CD1c-positive myeloid dendritic cell (primary cell): ENCODE measurements at regions not wholly inside any gene's neighbourhood (a gene's known extent, or its start where the extent isn't known, plus 50 kb on each side); places are given as distances from the start of the nearest gene placed in this dataset.

ENCODE experiments used
- DNase-seq: peaks from one replicate; pipeline ENCODE4 v3.0.0-alpha.2; 2016; ENCODE audit errors: extremely low spot score

DNA sequence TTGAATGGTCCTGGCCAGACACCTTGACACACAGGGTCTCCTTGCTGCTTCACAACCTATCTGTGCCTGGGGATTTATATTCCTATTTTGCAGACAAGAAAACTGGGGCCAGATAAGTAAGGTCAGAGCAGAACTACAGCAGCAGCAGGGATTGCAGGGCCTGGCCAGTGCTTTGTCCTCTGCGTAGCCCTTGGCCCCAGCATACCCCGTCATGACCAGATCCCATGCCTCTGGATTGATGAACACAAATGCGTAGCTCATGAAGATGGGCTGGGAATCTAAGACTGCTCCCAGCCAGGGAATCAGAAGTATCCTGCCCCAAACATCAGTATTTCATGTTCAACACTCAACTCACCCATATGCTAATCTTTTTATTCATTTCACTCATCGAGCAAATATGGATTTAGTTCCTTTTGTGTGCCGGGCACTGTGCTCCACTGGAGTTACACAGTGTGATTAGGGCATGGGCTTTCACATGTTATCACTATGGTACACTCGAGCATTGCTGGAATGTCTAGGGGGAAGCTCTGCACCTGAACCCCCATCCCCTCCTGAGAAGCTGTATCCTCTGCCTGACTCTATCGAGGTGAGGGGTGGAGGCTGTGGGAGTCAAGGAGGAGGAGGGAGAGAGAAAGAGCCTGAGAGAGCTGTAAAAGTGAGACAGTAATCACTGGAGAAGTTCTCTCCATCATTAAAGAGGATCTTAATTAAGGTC lies 143.3 kb downstream of the CYP26B1 start:
- DNase-seq: no peak

DNA sequence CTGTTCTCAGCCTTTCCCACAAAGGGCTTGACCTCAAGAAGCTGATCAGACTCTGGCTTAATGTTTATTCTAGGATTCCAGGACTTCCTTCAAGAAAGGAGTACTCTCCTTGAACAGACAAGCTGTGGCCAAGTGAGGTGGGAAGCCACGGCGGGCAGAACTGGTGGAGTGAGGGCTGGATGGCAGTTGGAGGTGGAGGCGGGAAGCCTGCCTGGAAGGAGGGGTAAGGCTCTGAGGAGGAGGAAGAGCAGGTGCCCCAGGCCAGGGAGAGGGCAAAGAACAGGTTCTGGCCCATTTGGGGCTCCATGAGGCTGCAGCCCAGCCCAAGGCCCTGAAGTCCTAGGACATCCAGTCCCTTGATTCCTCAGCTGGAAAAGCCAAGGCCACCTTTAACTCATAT lies 143.9 kb downstream of the CYP26B1 start:
- DNase-seq: no peak

DNA sequence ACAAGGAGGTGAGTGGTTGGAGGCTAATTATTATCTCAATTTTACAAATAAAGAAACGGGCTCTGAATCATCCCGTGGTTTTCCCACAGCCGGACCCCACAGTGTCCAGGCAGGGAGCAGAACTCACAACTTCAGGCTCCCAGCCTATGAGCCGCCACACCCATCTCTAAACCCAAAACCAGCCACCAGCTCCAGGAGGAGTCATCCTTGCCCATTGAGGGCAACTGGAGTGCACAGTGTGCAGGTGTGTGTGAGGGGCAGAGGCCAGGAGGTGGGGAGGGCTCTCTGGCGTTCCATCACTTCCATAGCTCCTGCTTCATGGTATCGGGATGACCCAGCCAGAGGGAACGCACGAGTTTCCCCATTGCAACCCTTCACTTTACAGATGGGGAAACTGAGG lies 144.5 kb downstream of the CYP26B1 start:
- DNase-seq: no peak

DNA sequence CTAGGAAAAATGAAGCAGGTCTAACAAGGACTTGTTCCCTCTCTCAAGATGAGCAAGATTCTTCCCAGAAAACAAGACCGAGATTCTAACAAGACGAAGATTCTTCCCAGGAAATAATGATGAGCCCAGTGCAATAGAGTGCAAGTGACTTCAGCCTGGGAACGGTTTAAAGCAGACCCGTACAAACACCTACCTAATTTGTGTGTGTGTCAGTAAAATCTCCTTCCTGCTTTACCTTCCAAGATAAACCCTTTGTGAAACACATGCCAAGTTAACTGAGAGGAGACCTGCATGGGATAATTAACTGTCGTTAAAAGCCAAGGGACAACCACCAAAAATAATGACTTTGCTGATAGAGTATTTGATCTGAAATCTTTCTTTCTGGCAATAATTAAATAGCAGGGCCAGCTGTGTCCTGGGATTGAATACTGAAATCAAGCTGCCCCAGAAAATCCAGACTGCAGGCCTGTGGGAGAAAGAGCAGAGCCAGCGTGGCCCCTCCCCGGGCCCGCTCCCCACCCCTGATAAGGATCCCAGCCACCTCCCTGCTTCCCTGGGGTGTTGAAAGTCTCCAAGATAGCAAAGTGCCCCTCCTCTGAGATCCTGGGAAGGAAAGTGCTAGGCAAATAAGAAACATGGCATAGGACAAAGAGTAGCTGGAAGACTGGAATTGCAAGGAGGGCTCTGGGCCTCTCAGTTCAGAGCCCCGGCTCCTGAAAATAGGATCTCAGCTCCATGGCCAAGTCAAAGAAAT lies 145.5 kb downstream of the CYP26B1 start:
- DNase-seq: no peak

DNA sequence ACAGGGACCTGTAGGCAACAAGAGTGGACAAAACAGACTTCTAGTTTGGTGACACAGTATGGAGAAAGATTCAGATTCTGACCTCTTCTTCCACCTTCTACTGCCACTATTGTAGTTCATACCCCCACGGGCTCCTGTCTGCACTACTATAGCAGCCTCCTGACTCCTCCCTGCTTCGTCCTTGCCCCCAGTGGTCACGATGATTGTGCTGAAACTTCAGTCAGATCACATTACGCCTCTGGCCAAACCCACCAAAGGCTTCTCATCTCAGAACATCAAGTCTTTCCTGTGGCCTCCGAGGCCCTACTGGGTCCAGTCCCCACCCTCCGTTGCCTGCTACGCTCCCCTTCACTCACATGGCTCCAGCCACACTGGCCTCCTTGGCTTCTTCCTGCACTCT lies 147.6 kb downstream of the CYP26B1 start:
- DNase-seq: no peak

DNA sequence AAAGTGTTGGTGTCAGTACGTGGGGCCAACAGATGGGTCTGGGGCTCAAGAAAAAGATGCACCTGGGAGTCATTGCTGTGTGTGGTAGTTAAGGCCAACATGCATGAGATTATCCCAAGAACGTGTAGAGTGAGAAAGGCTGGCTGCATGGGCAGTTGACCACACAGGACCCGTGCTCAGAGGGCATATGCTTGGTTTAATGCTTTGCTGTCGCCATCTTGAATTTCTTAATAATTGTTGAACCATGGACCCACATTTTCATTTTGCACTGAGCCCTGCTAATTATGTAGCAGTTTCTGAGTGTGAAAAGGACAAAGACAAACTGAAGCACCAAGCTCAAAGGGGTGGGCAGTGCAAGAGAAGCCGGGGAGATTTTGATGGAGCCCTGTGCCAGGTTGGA lies 148.1 kb downstream of the CYP26B1 start:
- DNase-seq: no peak

DNA sequence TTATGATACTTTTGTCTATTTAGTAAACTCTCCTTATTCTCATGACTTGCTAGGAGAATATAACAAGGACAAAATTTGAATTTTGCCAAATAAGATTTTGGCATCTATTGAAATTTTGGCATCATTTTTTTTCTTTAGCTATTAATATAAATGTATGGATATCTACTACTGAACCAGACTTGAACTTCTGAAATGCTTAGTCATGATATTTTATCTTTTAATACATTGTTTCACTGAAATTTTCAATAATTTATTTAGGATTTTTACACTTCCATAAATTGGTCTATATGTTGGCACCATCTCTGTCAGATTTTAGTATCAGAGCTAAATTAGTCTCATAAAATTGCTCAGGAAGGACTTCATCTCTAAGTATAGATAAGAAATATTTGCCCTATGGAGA lies 149.8 kb downstream of the CYP26B1 start:
- DNase-seq: no peak

DNA sequence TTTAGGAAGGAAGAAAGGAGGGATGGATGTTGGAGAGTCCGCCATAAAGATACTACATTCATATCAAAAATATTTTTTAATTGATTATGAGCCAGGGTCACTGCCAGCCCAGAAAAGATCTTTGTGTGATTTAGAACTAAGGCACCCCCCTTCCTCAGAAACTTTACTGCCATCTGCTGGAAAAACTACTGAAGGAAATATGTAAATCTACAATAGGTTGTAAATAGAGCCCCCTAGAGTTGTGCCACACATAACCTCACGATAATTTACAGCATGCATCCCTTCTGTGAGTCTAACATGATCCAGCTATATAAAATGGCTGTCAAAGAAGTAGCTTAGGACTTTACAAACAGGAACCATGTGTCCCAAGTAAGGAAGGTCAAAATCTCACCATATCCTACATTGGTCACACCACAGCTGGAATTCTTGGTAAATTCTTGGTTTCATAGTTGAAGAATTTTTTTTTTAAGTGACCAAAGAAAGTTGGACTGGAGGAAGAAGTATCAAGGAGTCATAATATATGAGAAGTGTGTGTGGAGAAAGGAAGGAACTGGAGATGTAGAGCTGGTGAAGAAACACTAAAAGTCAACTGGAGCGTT lies 152.5 kb downstream of the CYP26B1 start:
- DNase-seq: no peak

DNA sequence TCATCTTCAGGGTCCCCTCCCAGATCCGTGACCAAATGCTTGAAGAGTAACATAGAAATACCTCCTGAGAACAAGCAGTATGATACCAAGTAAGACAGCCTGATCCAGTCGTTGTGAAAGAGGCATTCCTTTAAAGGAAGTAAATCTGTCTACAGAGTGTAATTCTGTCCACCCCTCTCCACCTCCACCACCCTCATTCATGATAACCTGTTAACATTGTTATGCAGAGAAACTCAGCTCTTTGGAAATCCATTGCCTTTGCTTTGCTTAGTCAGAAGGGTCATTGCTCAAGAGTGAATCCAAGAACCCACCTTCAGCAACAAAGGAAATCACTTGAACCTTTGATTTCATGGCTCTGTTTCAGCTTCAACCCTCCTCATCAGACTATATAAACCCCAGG lies 155.6 kb downstream of the CYP26B1 start:
- DNase-seq: no peak

DNA sequence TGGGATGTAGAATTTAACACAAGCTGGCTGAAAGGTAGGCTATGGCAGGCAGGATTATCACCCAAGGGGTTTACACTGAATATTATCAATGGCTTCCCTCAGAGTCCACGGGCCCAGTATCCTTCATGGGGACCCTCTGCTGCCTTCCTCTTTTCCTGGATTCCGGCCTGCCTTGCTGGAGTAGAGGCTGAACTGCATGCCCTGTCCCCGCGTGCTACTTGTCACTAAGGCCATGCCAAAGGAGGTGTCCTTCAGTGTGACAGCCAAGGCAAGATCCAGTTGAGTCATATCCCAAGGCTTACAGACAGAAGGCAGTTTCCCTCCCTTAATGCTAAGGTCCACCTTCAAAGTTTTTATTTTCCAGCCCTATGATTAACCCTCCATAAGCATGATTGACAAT lies 156.3 kb downstream of the CYP26B1 start:
- no peak for DNase-seq

DNA sequence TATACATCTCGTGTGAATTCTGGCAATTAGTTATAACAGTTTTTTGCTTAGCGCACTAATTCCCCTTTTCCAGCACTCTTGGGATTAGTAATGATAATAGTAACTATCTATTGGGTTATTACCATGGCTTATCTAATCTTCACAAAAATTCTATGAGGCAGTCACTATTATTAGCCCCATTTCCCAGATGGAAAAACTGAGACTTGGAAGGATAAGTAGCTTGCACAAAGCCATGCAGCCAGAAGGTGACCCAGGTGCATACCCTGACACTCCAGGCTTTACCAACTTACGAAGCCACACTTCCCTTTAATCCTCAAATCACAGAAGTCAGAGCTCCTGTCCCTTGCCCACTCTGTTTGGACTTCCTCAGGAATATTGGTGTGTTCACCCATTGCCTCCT lies 156.8 kb downstream of the CYP26B1 start:
- no peak for DNase-seq

DNA sequence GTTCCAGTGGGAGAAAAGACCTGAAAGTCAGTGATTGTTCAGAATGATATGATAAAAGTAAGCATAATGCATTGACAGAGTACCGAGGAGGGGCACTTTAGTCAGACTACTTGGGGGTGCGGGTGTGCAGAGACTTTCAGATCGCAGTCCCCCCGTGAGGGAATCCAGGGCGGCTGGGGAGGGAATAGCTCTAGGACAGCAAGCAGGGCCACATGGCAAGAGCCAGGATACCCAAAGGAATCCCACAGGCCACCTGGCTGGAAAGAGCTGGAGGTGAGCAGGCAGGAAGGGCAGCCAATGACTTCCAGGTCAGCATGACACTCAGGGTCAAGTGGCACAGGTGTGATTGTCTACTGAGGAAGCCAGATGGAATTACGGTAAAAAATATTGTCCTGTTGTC lies 157.5 kb downstream of the CYP26B1 start:
- DNase-seq: no peak

DNA sequence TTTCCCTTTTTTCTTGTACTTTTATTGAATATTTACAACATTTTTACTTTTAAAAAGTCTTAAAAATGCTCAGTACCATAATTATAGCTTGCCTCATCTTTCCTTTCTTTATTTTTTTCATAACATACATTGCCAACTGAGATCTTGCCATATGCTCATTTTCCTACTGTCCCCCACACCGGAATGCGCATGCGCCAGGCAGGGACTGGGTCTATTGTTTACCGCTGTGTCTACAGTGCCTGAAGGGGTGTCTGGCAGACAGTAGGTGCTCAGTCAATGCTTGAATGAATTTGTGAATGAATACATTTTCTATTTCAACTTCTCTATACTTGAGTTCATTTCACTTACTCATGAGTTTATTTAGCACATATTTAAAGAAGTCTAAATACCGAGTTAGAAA lies 158.0 kb downstream of the CYP26B1 start:
- DNase-seq: no peak

DNA sequence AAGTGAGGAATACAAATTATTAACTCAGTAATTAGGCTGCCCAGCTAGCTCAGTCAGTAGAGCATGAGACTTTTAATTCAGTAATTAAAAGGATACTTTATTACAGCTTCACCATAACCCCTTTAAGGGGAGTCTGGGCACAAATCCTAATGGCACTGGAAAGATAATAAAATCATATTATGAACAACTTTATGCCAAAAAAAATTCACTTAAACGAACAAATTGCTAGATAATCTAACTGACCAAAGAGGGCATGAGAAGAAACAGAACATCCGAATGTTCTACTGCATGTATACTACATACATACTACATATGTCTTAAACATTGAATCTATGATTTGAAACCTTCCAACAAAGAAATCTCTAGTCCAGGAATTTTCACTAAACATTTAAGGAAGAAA lies 159.5 kb downstream of the CYP26B1 start:
- no peak for DNase-seq

DNA sequence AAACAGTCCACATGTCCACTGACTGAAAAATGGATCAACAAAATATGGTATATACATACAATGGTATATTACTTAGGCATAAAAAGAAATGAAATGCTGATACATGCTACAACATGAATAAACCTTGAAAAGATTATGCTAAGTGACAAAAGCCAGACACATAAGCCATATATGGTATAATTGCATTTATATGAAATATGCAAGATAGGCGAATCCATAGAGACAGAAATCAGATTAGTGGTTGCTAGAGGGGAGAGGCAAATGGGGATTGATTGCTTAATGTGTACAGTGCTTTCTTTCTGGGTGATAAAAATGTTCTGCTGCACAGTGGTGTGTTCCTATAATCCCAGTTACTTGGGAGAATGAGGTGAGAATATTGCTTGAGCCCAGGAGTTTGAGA lies 171.0 kb downstream of the CYP26B1 start:
- DNase-seq: no peak

DNA sequence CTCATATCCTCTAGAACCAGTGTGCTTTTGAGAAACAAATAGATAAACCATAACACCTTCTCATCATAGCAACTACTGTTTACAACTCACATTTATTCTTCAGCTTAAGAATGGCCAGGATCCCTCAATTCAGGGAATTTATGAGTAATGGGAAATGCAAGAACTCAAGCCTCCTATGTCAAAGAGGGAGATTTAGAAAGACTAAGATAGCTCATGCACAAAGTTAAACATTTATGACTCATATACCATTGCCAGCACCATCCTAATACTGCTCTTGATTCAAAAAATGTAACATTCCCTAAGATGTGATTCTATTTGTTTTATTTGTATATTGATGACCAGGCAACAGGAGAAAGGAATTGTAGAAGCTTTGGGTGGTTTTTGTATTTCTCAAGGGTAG lies 172.8 kb downstream of the CYP26B1 start:
- DNase-seq: no peak

DNA sequence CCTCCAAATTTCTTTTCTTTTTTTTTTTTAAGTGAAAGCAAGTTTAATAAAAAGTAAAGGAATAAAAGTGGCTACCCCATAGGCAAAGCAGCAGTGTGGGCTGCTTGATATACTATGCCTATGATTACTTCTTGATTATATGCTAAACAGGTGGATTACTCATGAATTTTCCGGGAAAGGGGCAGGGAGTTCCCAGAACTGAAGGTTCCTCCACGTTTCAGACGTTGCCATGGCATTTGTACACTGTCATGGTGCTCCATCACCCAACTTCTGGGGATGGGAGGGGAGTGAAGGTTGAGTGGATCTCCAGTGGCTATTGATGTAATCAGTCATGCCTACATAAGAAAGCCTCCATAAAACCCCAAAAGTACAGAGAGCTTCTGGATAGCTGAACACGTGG lies 176.2 kb downstream of the CYP26B1 start:
- DNase-seq: no peak

DNA sequence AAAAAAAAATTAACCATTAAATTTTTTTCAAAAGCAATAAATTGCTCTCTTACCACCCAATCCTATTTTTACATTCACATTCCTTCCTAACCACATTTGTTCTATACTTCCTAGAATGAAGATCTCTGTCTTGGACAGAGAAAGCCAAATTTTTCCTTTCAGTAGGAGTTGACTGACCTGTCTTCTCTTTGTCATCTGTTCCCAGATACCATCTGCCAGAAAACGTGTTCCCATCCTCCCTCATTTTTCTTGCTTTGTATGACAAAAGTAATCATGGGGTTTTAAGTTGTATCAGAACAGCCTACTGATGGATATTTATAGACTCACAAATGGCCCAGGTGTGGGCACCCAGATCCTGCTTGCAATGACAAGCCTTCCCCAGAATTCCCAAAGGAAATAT lies 182.1 kb downstream of the CYP26B1 start:
- DNase-seq: no peak

DNA sequence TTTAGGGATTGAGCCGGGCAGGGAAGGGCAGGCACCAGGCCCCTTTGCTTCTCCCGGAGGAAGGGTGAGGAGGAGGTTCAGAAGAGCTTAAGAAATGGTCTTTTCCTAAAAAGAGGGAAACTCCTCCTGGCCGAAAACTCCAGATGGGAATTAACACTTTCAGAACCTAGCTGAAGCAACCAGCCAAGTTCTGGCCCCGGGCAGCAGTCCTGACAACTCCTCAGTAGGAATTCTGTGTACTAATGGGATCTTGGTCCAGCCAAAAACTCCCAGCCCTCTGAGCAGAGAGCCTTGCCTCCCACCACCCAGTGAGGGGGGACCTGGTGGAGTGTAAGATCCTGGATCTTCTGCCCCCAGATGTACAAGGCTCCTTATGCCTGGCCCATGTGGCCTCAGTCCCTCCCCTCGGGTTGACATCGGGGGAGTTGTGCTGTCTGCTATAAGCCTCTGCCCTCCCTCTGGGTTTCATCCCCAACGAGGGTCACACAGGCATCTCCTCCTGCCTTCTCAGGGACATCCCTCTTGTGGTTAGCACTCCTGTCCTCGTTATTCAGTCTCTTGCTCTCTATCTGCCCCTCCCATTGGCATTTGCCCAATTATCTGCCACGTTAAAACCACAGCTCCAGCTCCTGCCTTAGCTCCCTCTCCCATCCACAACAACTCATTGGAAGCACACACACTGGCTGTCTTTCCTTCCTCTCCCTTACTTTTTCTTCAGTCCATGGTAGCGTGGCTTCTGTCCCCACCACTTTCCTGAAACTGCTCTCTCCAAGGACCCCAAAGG lies 184.6 kb downstream of the CYP26B1 start:
- no peak for DNase-seq

DNA sequence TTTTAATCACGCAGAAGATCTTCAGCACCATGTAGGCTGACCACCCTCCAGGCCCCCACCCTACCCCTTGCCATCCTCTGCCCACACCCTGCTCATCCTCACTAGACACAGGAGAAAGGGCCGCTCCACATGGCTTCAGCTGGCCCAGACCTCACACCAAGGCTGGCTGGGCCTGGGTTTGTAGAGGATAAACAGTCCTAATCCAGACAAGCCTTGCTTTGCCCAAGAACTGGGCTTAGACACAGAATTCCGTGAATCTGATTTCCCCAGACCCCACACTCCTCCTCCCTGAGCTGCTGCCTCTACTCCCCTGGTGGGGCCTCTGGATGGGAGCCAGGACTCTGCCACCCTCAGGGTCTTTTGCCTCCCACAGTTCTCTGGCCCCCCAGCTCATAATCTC lies 185.3 kb downstream of the CYP26B1 start:
- DNase-seq: no peak

DNA sequence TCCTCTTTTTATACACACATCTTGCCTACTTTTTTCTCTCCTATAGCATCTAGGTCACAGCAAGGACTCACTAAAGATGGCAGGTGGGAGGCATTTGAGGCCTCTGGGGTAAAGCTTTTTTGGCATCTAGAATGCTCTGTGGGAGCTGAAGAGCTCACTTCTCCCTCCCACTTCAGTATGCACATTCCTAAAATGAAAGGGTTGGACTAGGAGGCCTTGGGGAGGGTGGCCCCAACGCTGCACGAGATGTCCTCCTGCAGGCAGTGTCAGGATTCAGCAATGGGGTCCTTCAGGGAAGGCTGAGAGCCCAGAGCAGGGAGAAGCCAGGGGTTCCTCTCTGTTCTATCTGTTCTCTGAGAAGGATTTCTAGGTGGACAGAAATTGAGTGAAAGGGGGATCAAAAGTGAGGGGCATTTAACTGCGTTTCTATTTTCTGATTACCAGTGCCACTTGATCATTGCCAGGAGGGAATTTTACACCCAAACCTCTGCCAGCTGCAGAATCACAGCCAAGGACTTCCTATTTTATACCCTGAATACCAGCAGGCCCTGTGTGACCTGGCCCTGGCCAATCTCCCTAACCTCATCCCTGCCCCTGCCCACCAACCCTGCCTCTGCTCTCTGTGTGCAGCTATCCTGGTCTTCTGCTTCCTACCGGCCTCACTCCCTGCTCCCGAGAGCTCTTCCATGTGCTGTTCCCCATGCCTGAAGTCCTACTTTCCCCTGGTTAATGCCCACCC lies 186.2 kb downstream of the CYP26B1 start:
- DNase-seq: no peak

DNA sequence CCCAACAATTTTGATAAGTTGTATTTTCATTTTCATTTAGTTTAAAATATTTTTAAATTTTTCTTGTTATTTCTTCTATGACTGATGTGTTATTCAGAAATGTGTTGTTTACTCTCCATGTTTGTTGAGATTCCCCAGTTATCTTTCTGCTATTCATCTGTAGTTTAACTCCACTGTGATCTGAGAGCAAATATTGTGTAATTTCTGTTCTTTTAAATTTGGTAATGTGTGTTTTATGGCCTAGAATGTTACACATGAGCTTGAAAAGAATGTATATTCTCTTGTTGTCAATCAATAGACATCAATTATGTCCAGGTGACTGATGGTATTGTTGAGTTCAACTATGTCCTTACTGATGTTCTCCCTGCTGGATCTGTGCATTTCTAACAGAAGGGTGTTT lies 188.2 kb downstream of the CYP26B1 start:
- no peak for DNase-seq
